ENCODE measurements at regions not wholly inside any gene's neighbourhood (a gene's known extent, or its start where the extent isn't known, plus 50 kb on each side); places are given as distances from the start of the nearest gene placed in this dataset.

GRCh38 chr21:27756191-27756590 lies 789.3 kb upstream of the ADAMTS5 start:
- Histone ChIP-seq H3K27me3 (ENCODE audit: low read depth) (no peaks in the 10 kb centered on the region), H3K9me3 (replicated peaks) (no peaks in the 10 kb centered on the region), H3K36me3 (no peaks in the 10 kb centered on the region), H3K4me3 (no peak overlapping the region), H3K27ac (replicated peaks) (no peak overlapping the region), H3K4me1 (no peaks in the 10 kb centered on the region)
- DNase-seq, result no peak
- TF ChIP-seq CTCF (IDR thresholded peaks at IDR 0.05; ENCODE audit: borderline replicate concordance), result no peak
- intact Hi-C loops (cut with micrococcal nuclease), result no loop called here

GRCh38 chr21:27743971-27744564 lies 777.2 kb upstream of the ADAMTS5 start:
- DNase-seq, result no peak
- intact Hi-C loops (cut with micrococcal nuclease), result no loop called here

GRCh38 chr21:27741736-27742135 lies 774.8 kb upstream of the ADAMTS5 start:
- Histone ChIP-seq H3K4me1 (no peaks in the 10 kb centered on the region), H3K27me3 (ENCODE audit: low read depth) (no peaks in the 10 kb centered on the region), H3K36me3 (no peaks in the 10 kb centered on the region), H3K4me3 (no peak overlapping the region), H3K9me3 (replicated peaks) (no peaks in the 10 kb centered on the region), H3K27ac (replicated peaks) (no peak overlapping the region)
- no peak for TF ChIP-seq CTCF (IDR thresholded peaks at IDR 0.05; ENCODE audit: borderline replicate concordance)
- DNase-seq, result no peak
- intact Hi-C loops (cut with micrococcal nuclease), result no loop called here

More at GRCh38 chr21:27743971-27744564, 777.2 kb upstream of the ADAMTS5 start:
- Histone ChIP-seq H3K4me1 (no peaks in the 10 kb centered on the region), H3K9me3 (replicated peaks) (no peaks in the 10 kb centered on the region), H3K27ac (replicated peaks) (no peak overlapping the region), H3K36me3 (no peaks in the 10 kb centered on the region), H3K27me3 (ENCODE audit: low read depth) (no peaks in the 10 kb centered on the region), H3K4me3 (no peak overlapping the region)
- TF ChIP-seq CTCF (IDR thresholded peaks at IDR 0.05; ENCODE audit: borderline replicate concordance), result no peak

- intact Hi-C loops (cut with micrococcal nuclease), result no loop called here
- Histone ChIP-seq H3K4me1 (no peaks in the 10 kb centered on the region), H3K9me3 (replicated peaks) (no peaks in the 10 kb centered on the region), H3K27me3 (ENCODE audit: low read depth) (no peaks in the 10 kb centered on the region), H3K27ac (replicated peaks) (peak overlapping the region; percentile 22), H3K36me3 (no peaks in the 10 kb centered on the region), H3K4me3 (no peak overlapping the region)
- DNase-seq, result no peak
- TF ChIP-seq CTCF (IDR thresholded peaks at IDR 0.05; ENCODE audit: borderline replicate concordance), result no peak
These were observed 773.2 kb upstream of the ADAMTS5 start for GRCh38 chr21:27740084-27740483.

- H3K27ac ChIP-seq (replicated peaks), result no peak overlapping the region
- no peak for TF ChIP-seq CTCF (IDR thresholded peaks at IDR 0.05; ENCODE audit: borderline replicate concordance)
- intact Hi-C loops (cut with micrococcal nuclease), result no loop called here
These were observed 772.3 kb upstream of the ADAMTS5 start for GRCh38 chr21:27739187-27739586.

More at GRCh38 chr21:27739187-27739586, 772.3 kb upstream of the ADAMTS5 start:
- Histone ChIP-seq H3K4me1 (no peaks in the 10 kb centered on the region), H3K27me3 (ENCODE audit: low read depth) (no peaks in the 10 kb centered on the region), H3K4me3 (no peak overlapping the region), H3K9me3 (replicated peaks) (no peaks in the 10 kb centered on the region), H3K36me3 (no peaks in the 10 kb centered on the region)
- no peak for DNase-seq

Data from left ventricle myocardium inferior (tissue), 1 donor.